Liver (tissue), 8 donors: ENCODE measurements at regions not wholly inside any gene's neighbourhood (a gene's known extent, or its start where the extent isn't known, plus 50 kb on each side); places are given as distances from the start of the nearest gene placed in this dataset.

Experiments
- DNase-seq: peaks from one replicate; pipeline ENCODE4 v3.0.0-alpha.2; 2017; ENCODE audit warnings: low spot score
- H3K27ac ChIP-seq, 2 donors: one replicate each; pipeline ENCODE4 v1.7.0; 2013; ENCODE audit warnings: inconsistent platforms in 2 of 2, low read length in 2 of 2, control low read depth in 1 of 2, low read depth in 1 of 2, mild to moderate bottlenecking in 1 of 2
- H3K27me3 ChIP-seq, 4 donors: one replicate each; pipeline versions ENCODE4 v1.6.1 to v1.7.0; 2013; ENCODE audit warnings: low read length in 3 of 4, inconsistent platforms in 1 of 4, mild to moderate bottlenecking in 1 of 4, moderate library complexity in 1 of 4; ENCODE audit not compliant: control insufficient read depth in 4 of 4, insufficient read depth in 4 of 4
- H3K36me3 ChIP-seq, 4 donors: one replicate each; pipeline versions ENCODE4 v1.6.1 to v1.7.0; 2013; ENCODE audit warnings: low read length in 3 of 4, mild to moderate bottlenecking in 3 of 4, low read depth in 1 of 4, moderate library complexity in 1 of 4; ENCODE audit not compliant: control insufficient read depth in 4 of 4, insufficient read depth in 3 of 4
- H3K4me1 ChIP-seq, 4 donors: one replicate each; pipeline versions ENCODE4 v1.6.1 to v1.7.0; 2013; ENCODE audit warnings: low read length in 3 of 4, mild to moderate bottlenecking in 3 of 4, moderate library complexity in 1 of 4; ENCODE audit not compliant: control insufficient read depth in 4 of 4, insufficient read depth in 4 of 4
- H3K4me3 ChIP-seq, 3 donors: one replicate each; pipeline versions ENCODE4 v1.6.1 to v1.7.0; 2013; ENCODE audit warnings: low read length in 3 of 3, control low read depth in 1 of 3, low read depth in 1 of 3, mild to moderate bottlenecking in 1 of 3
- H3K9ac ChIP-seq, 2 donors: one replicate each; pipeline ENCODE4 v1.7.0; 2013; ENCODE audit warnings: low read length in 2 of 2, mild to moderate bottlenecking in 2 of 2, moderate library complexity in 2 of 2, control low read depth in 1 of 2, low read depth in 1 of 2
- H3K9me3 ChIP-seq, 4 donors: one replicate each; pipeline versions ENCODE4 v1.6.1 to v1.7.0; 2013; ENCODE audit warnings: low read length in 3 of 4; ENCODE audit not compliant: control insufficient read depth in 4 of 4
- CTCF ChIP-seq: fragments of 150-350 bp; IDR thresholded peaks from 2 replicates; pipeline ENCODE4 v1.5.1; 2017; ENCODE audit warnings: improper control_type of control experiment, low read depth, low read length; ENCODE audit not compliant: missing input control
- EGR1 ChIP-seq, 2 donors: IDR thresholded peaks; 2 replicates each; pipeline ENCODE4 v1.6.1; 2016 to 2018; ENCODE audit warnings: antibody characterized with exemption in 2 of 2, low read depth in 2 of 2
- FOXA2 ChIP-seq: IDR thresholded peaks from 2 replicates; pipeline ENCODE4 v1.6.1; 2016; ENCODE audit warnings: antibody characterized with exemption
- JUND ChIP-seq, 2 donors: IDR thresholded peaks; 2 replicates each; pipeline ENCODE4 v1.6.1; 2016; ENCODE audit warnings: antibody characterized with exemption in 2 of 2
- MAX ChIP-seq: IDR thresholded peaks from 2 replicates; pipeline ENCODE4 v1.6.1; 2016; ENCODE audit warnings: antibody characterized with exemption
- NR2F2 ChIP-seq: IDR thresholded peaks from 2 replicates; pipeline ENCODE4 v1.6.1; 2016; ENCODE audit warnings: antibody characterized with exemption
- RAD21 ChIP-seq, 2 donors: IDR thresholded peaks; 2 replicates each; pipeline ENCODE4 v1.6.1; 2016; ENCODE audit warnings: antibody characterized with exemption in 2 of 2, mild to moderate bottlenecking in 2 of 2
- REST ChIP-seq: IDR thresholded peaks from 2 replicates; pipeline ENCODE4 v1.6.1; 2016; ENCODE audit warnings: antibody characterized with exemption, mild to moderate bottlenecking
- RXRA ChIP-seq, 2 donors: IDR thresholded peaks; 2 replicates each; pipeline ENCODE4 v1.6.1; 2017 to 2018; ENCODE audit warnings: antibody characterized with exemption in 2 of 2, mild to moderate bottlenecking in 1 of 2
- SP1 ChIP-seq: IDR thresholded peaks from 2 replicates; pipeline ENCODE4 v1.6.1; 2018; ENCODE audit warnings: antibody characterized with exemption, mild to moderate bottlenecking
- TAF1 ChIP-seq: conservative IDR thresholded peaks from 2 replicates; pipeline ENCODE4 v1.6.1; 2016; ENCODE audit warnings: antibody characterized with exemption, mild to moderate bottlenecking
- whole genome bisulfite sequencing: extraction: QIAGEN DNeasy Blood & Tissue Kit; methylation state at CpG from one replicate; pipeline ENCODE4 v1.1.7; 2013; 5-methylcytosine and 5-hydroxymethylcytosine counted together
- donor health status: healthy.
- donor health status: healthy.
- donor health status: healthy.
- donor health status: healthy.
- donor health status: healthy.

GRCh38 chr3:72261566-72262564, 476.9 kb upstream of the PROK2 start:
- Histone ChIP-seq H3K4me1 (peaks cover 2 to 12% (median 8%) of the 10 kb centered on the region in 4 donors), H3K36me3 (no peaks in the 10 kb centered on the region), H3K4me3 (no peak overlapping the region), H3K27me3 (no peaks in the 10 kb centered on the region), H3K9ac (no peak overlapping the region), H3K9me3 (no peaks in the 10 kb centered on the region), H3K27ac (no peak overlapping the region)
- TF ChIP-seq RAD21 (IDR thresholded peaks at IDR 0.05): no peak
- no peak for TF ChIP-seq NR2F2
- no peak for TF ChIP-seq FOXA2
- no peak for TF ChIP-seq TAF1
- DNase-seq: no peak
- 85% methylated on average over 8 of the region's 8 CpGs for WGBS

- Histone ChIP-seq H3K9me3 (no peaks in the 10 kb centered on the region), H3K9ac (no peak overlapping the region), H3K4me1 (peaks cover 6 to 20% (median 12%) of the 10 kb centered on the region in 4 donors), H3K27ac (no peak overlapping the region), H3K27me3 (no peaks in the 10 kb centered on the region), H3K4me3 (no peak overlapping the region), H3K36me3 (no peaks in the 10 kb centered on the region)
- WGBS: 85% methylated on average over 5 of the region's 5 CpGs
- no peak for DNase-seq
- no peak for TF ChIP-seq EGR1 (IDR thresholded peaks at IDR 0.05; ENCODE audit: low read depth in 2 of 2)
- no peak for TF ChIP-seq TAF1
- no peak for TF ChIP-seq FOXA2
- no peak for TF ChIP-seq SP1
- no peak for TF ChIP-seq REST
- no peak for TF ChIP-seq CTCF
- TF ChIP-seq MAX: no peak
- no peak for TF ChIP-seq RXRA (IDR thresholded peaks at IDR 0.05)
- no peak for TF ChIP-seq JUND (IDR thresholded peaks at IDR 0.05)
Measured at GRCh38 chr3:72260588-72260910, 475.6 kb upstream of the PROK2 start.
